HUDEP-2 (cell line): ENCODE measurements at regions not wholly inside any gene's neighbourhood (a gene's known extent, or its start where the extent isn't known, plus 50 kb on each side); places are given as distances from the start of the nearest gene placed in this dataset.

ENCODE experiments used
- DNase-seq, 76 experiments: peaks; one replicate each; lab custom pipeline; 2025; ENCODE audit not compliant: unreplicated experiment in 76 of 76; lab: John Stamatoyannopoulos, UW

DNA sequence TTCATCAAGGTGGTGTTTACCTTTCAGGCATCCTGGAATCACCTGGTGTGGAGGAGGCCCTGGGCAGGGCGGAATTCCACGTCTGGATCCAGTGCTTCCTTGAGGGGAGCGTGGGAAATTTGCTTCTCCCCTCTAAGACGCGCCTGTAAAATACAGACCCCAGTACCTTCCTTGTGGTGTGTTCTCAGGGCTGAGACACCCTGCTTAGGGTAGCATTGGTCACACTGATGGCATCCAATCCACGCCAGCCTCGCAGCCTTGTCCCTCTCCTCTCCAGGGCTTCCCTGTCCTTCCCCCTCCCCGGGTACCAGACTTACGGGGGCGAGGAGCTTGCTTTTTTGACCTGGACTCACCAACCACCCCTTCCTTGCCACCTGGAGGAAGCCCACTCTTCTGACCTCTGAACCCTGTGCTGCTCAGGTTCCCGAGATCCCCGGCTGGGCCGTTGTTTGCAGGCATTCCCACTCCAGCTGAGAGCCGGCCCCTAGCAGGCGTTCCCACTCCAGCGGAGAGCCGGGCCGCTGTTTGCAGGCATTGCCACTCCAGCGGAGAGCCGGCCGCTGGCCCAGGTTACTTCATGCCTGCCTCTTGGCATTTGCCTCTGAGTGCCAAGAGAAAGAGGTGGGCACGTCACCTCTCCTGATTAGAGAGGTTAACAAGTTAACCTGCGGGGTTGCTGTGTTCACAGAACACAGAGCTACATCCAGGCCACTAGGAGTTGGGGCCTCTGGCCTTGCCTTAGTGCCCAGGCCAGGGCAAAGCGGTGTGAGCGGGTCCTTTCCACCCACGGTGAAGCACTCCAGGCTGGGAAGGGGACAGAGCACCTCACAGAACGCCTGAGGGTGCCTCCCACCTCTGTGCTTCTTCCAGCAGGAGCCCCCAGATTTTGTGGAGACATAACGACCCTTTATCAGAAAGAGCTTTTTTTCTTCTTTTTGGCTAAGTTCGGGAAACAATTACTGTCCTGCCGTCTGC, 254.0 kb upstream of the PPP2R2D start:
- no peak for DNase-seq

DNA sequence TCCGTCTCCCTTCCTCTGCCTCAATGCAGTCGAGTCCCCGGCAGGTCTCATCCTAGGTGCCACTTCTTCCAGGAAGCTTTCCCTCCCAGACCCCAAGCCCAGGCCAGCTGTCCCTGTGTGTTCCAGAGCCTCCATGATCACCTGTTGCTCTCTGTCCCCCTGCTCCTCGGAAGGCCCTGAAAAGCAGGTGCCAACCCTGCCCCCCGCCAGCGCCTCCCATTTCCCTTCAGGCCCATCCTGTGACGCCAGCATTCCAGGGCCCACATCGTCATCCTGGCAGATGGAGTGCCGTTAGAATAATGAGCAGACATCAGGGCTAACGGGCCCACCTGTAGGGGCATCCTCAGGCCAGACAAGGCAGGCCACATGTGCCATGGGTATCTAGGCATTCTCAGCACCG, 253.0 kb upstream of the PPP2R2D start:
- no peak for DNase-seq

DNA sequence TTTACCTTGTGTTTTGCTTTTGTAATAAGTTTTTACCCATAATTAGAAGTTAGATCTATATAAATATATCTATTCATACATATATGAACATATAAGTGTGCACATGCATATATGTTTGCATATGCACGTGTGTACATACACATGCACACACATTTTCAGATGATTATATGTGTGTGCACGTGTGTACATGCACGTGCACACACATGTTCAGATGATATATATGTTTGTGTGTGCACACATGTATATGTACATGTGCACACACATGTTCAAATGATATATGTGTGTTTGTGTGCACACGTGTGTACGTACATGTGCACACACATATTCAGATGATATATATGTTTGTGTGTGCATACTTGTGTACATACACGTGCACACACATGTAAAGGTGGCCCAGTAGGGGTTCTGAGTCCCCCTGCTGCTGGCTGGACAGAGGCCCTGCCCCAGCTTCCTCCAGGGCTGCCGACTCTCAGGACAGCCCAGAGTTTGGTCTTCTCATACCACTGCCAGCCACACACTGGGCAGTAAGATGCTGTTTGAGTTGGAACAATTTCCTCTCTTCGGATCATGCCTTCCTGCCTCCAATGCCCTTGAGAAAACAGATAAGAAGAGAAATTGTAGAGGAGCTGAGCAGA, 252.3 kb upstream of the PPP2R2D start:
- no peak for DNase-seq

GRCh38 chr10:131649617-131650016, 251.2 kb upstream of the PPP2R2D start:
- no peak for DNase-seq

GRCh38 chr10:131650169-131650705, 250.6 kb upstream of the PPP2R2D start:
- DNase-seq, result no peak

GRCh38 chr10:131650771-131651673, 249.8 kb upstream of the PPP2R2D start:
- DNase-seq, result no peak

DNA sequence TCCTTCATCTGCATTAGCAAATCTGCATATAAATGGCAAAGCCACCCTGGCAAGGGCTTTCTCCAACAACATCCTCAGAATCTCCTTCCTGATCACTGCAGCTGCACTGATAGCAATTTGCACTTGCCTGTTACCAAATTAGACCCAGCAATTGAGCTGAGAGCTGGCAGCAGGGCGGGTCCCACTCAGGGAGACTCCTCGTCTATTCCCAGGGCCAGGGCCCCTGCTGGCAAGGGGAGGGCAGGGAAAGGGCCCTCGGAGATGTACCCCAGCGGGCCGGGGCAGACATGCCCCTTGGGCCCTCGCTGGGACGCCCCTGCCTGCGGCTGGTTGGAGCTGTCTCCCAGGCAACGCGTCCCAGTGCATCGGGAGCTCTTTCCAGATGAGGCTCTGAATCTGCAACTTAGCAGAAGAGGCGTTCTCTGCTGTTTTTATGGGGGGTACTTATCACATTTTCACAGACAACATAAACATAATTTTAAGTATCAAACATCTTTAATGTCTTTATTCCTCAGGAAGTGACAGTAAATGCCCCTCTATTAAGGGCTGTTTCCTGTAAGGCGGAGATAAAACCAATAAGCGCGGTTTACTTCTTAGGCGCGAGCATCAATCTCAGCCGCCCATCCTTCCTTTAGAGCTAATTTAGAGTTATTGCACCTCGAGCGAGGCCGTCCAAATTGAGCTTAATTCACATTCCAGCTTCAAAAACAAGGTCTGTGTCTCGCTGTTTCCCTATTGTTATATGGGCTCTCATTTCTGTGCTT, 249.0 kb upstream of the PPP2R2D start:
- DNase-seq, result no peak

- DNase-seq, result no peak
Measured at GRCh38 chr10:131652438-131653139, 248.2 kb upstream of the PPP2R2D start.

DNA sequence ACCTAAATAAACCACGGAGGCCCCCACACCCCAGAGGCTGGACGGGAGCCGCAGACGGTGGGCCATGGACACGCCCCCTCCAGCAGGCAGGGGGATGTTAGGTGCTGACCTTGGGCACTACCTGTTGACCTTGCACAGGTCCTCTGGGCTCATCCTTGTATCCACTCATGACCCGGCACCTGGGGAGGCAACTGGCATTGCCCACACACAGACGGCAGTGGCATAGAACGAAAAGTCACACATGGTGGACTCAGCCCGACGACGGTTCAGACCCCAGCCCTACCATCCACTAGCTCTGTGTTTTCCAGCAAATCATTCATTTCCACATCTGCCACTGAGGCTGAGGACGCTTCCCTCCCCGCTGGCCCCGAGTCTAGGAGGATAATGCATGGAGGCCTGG, 247.7 kb upstream of the PPP2R2D start:
- DNase-seq, result no peak

GRCh38 chr10:131653554-131654470, 247.0 kb upstream of the PPP2R2D start:
- DNase-seq, result no peak

DNA sequence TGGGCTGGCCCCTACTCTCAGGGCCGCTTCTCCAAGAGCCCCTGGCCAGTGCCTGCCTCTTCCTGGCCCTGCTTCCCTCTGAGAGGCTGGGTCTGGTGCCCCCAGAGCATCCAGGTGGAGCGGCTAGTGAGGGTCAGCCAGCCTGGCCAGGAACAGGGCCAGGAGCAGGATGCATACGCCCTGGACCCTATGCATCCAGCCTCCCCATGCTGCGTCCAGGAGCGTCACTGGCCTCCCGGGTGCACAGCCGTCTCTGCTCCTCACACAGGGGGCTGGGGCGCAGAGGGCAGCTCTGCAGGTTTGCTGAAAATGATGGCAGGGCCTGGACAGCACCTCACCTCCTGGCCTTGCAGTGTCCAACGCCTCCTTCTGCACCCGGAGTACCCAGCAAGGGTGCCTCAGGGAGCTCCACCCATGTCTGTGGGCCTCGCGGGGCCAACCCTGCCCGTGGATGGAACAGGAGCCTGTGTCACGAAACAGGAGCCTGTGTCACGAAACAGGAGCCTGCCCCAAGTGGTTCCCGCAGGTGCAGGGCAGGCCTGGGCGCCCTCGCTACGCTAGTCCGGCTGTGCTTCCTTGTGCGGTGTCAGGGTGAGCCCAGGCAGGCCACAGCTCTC, 246.2 kb upstream of the PPP2R2D start:
- no peak for DNase-seq

DNA sequence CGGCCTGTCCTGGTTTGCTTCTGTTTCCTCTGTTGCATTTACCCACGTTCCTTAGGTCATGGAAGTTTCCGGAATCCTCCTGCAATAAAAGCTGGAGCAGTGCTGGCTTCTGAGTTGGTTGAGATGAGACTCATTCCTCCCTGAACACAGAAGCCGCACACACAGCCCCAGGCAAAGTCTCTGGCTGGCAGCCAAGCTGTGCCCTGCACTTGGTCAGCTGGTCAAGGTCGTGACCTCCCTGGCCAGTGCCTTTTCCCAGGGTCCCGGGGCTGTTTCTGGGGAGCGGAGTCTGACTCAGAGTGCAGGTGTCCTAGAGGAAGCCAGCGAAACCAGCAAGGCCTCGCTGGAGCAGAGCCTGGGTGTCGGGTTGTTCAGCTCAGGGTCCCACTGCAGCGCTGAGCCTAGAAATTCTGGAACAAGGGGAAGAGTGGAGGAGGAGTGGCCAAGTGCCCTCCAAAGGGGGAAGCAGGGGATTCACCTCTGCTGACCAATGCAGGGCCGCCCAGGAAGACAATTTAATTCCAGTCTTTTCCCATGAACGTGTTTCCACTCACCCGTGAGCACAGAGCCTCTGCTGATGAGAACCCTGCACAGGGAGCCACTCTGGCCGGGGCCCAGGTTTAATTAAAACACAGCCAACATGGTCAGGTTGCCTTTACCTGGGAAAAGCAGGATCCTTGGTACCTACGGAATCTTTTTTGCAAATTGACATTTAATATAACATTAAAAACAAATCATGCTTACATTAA, 245.5 kb upstream of the PPP2R2D start:
- DNase-seq, result no peak

DNA sequence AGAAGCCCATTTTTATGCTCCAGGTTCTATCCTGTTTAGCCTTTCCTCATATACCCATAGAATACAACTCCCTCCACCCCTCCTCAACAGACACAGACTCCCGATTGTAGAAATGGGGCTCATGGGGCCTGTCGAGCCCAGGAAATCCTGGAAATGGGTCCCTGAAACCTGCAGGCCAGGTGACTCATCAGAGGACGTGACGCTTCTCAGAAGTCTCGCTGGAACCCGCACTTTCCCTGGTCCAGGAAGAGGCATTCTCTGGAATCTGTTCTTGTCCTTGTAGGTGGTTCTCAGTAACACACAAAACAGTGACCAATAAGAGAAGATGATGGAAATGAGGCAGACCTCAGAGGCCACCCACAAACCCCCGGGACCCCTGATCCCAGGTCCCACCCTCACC, 244.8 kb upstream of the PPP2R2D start:
- DNase-seq, result no peak

- DNase-seq, result no peak
Measured at GRCh38 chr10:131656431-131656841, 244.4 kb upstream of the PPP2R2D start.

GRCh38 chr10:131657318-131657984, 243.4 kb upstream of the PPP2R2D start:
- no peak for DNase-seq

DNA sequence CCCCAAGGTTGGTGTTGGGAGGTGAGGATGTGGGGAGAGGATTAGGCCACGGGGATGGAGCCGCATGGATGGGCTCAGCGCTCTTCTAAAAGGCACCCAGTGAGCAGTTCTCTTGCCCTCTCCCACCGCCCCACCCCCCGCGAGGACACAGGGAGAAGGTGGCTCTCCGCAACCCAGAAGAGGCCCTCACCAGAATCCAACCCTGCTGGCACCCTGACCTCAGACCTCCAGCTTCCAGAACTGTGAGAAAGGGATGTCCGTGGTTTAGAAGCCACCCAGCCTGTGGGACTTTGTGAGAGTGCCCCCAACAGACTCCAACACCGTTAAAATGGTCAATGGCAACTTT, 242.8 kb upstream of the PPP2R2D start:
- no peak for DNase-seq
